ENCODE measurements at regions not wholly inside any gene's neighbourhood (a gene's known extent, or its start where the extent isn't known, plus 50 kb on each side); places are given as distances from the start of the nearest gene placed in this dataset.
A peak's percentile ranks its signal among the peaks of the same experiment; 100 is the strongest.
"Not testable (repeated sequence)": the region's sequence is repeated elsewhere in the genome, so short reads cannot be mapped to it uniquely, and the experiment has no call there.

- DNase-seq (ENCODE audit: low spot score), result peak; percentile 42
These were observed 534.1 kb downstream of the GRIN2A start for GRCh38 chr16:9647981-9648701.

DNA sequence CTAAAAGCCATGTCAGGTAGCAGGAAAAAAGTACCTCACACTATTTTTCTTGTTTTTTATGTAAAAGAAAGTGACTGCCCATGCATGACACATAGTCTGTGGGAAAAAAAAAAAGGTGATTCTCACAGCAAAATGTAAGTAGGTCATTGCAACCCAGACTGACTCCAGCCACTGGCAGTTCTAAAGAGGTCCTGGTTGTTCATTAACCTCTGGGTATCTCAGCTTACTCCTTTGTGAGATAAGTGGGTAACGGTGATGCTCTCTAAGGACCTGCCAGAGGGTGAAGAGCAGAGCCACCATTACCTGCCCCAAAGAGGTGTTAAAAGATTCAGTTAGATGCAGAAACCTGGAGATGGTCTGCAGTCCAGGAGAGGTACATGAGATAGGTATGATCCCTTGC, 531.9 kb downstream of the GRIN2A start:
- no peak for DNase-seq (ENCODE audit: low spot score)

DNA sequence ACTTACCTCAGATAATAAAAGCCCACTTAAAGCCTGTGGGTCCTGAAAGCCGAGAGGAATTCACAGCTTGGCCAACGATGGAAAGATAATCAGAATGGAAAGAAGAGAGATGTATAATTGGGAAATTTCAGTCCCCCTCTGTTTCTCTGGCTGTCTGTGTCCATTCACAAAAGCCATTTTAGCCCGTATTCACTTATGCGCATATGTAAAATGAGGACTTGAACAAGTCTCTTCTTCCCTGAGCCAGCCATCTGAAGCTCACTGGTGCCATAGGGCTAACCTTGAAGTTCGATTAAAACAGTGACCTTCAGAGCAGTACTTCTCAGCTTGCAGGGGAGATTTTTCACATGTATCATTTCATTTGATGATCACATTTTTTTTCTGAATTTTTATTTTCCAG, 527.2 kb downstream of the GRIN2A start:
- DNase-seq (ENCODE audit: low spot score), result no peak

DNA sequence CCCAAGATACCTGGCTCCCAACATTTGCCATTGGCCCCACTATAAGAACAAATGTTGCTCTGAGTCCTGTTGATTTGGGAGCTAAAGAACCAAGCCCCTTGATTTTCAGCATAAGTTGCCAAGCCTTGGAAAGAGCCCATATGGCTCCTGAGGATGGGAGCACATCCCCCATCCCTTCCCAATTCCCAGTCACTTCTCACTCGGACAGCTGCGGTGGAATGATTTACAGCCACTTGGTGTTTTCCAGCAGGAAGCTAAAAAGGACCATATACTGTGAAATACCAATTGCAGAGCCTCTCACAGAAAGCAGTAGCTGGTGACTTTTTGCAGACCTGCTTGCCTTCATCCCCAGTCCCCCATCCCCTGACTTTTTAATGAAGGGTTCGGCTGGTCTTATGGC, 524.6 kb downstream of the GRIN2A start:
- no peak for DNase-seq (ENCODE audit: low spot score)

DNA sequence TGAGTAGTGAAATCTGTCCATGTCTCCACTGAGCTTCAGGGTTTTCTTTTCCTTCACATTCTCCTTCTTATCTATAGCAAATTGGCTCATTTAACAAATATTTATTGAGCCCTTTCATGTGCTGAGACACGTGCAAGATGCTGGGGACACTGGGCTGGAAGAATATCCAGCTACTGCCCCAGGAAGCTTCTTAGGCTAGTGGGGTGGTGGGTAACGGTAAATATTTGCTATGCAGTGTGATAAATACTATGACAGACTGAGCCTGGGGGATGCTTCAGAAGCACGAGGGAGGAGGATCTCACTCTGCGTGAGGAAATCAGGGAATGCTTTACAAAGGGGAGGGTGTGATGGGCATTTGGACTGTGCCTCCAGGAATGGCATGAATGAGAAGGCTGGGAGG, 524.1 kb downstream of the GRIN2A start:
- DNase-seq (ENCODE audit: low spot score), result no peak

- no peak for DNase-seq (ENCODE audit: low spot score)
These were observed 523.6 kb downstream of the GRIN2A start for GRCh38 chr16:9658586-9658985.

DNA sequence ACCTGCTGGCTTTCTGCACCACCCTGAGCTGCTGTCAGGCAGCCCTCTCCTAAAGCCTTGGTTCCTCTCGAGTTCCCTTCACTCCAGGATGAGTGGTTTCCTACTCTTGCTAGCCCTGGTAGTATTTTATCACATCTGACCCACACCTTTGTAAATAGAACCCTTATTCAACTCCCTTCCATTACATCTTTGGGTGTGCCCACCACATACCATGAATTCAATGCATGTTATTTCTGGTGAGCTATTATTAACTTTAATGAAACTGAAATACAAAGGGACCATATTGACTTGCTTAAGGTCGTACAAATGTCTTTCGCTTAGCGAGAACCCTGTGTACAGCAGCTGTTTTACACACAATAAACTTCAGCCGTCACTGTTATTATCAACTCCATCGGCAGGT, 521.3 kb downstream of the GRIN2A start:
- no peak for DNase-seq (ENCODE audit: low spot score)

- DNase-seq (ENCODE audit: low spot score), result no peak
These were observed 520.8 kb downstream of the GRIN2A start for GRCh38 chr16:9661336-9662017.

DNA sequence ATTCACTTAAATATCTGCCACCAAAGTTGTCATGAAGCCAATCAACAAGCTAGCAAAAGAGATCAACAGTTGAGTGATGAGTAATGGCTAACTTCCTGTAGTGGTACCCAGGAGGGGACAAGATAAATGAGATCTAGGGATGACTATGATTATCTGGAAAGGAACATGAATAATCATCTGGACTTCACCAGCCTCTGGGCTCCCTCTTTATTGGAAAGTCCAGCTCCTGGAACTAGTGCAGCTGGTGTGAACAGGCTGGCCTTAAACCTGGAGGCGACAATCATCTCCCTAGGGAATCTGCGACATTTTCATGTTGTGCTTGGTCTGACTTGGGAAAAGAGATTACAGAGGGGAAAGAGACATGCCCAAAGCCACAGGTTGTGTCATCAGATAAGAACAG, 518.6 kb downstream of the GRIN2A start:
- DNase-seq (ENCODE audit: low spot score), result no peak

DNA sequence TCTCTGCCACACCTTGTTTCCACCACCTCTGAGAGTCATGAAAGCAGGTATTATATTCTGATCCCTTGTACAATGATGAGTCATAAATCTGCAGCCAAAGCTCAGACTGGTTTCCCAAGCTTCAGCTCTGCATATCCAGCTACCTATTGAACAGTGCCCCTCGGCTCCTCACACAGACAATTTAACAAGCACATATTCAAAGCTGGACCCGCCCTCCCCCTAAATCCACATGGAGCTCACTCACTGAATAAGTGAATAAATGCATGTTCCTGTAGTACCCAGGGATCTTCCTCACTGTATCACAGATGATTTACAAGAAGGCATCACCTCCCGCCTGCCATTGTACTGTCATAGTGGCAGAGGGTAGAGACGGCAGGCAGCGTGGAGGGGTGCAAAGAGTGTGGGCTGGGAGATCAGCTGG, 516.4 kb downstream of the GRIN2A start:
- no peak for DNase-seq (ENCODE audit: low spot score)

GRCh38 chr16:9666834-9667480, 515.3 kb downstream of the GRIN2A start:
- DNase-seq (ENCODE audit: low spot score), result no peak

DNA sequence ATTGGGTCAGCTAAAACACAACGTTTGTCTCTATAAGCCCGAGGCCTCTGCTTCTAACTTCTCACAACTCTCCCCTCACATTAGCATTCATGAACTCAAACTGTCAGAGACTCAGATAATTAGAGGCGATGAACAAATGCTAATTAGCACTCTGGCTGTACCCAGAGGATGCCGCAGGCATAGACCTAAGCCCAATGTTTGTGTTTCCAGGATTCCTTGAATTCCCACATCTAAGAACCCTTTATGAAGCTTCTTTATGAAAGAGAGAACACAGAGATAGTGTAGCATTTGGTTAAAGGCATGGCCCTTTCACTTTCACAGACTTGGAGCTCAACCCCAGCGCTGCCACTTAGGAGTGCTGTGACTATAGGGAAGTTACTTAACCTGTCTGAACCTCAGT, 512.2 kb downstream of the GRIN2A start:
- DNase-seq (ENCODE audit: low spot score), result no peak

- DNase-seq (ENCODE audit: low spot score), result not testable (repeated sequence)
These were observed 511.6 kb downstream of the GRIN2A start for GRCh38 chr16:9670616-9671015.

- DNase-seq (ENCODE audit: low spot score), result not testable (repeated sequence)
These were observed 505.5 kb downstream of the GRIN2A start for GRCh38 chr16:9676560-9677300.

DNA sequence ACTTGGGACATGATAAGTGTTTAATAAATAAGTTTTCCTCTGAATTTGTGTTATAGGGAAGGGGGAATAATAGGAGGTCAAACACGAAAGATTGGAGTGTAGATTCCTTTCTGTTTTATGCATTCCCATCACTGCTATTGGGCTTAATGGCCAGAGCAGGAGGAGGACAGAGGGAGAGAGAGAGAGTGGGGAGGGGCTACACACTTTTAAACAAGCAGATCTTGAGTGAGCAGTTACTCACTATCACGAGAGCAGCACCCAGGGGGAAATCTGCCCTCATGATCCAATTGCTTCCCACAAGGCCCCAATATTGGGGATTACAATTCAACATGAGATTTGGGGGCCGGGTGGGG, 505.0 kb downstream of the GRIN2A start:
- no peak for DNase-seq (ENCODE audit: low spot score)

DNA sequence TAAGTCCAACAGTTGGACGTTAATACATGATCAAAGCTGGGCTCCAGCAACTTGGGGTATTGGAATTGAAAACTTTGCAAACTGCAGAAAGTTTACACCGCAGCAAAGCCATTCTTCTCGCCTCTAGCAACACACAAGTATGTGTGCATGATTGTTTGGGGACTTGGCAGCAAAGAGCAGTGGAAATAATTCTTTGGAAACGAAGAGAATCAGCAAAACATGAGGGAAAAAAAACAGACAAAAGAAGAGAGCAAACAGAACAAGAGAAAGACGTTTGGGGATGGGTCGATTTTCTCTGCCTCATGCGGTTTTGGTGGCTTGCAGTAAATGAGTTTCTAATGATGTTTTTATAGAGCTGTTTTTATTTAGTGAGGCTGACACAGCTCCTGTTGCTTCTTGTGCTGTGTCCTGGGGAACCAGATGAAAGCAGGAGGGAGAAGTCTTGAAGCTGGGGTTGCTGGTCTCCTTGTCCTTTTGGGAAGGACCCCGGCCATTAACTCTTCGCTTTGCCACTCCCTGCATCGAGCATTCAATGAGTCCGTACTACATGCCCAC, 502.9 kb downstream of the GRIN2A start:
- no peak for DNase-seq (ENCODE audit: low spot score)

DNA sequence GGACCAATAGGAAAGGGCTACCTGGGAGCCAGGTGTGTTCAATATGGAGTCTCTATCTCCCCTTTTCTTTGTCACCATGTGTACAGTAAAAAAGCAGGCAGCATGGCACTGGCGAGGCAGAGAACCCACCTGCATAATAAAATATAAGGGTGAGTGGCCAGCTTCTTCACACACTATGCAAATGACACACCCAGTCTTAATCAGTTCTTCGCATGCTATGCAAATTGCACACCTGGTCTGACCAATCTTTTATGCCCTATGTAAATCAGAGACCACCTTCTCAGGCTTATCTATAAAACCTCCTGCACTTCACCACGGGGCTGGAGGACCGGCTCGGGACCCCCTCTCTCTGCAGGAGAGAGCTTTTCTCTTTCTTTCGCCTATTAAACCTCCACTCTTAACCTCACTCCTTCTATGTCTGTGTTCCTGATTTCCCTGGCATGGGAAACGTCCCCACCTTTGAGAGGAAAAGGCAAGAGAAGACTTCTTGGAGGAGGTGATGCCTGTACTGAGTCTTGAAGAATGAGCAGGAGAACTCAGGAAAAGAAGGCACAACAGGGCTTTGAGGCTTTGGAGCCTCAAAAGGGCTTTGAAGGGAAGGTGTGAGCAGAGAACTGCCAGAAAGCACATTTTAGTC, 502.1 kb downstream of the GRIN2A start:
- no peak for DNase-seq (ENCODE audit: low spot score)

DNA sequence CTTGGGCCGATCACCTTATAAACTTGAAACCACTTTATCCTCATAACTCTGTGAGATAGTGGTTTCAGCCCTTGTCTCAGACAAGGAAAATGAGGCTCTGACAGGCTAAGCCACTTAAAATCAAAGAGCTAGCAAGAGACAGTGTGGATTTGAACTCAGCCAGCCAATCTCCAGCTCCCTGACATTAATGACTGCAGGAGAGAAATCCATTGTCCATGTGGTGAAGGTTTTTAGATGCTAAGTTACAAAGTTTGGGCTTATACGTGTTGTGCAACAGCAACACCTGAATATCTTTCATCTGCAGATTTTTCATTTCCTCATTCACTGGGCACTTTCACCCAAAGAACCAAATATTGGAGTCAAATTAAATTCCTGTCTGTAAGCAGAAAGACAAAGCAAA, 501.3 kb downstream of the GRIN2A start:
- no peak for DNase-seq (ENCODE audit: low spot score)

- DNase-seq (ENCODE audit: low spot score), result no peak
These were observed 500.7 kb downstream of the GRIN2A start for GRCh38 chr16:9681508-9681907.

- no peak for DNase-seq (ENCODE audit: low spot score)
These were observed 499.9 kb downstream of the GRIN2A start for GRCh38 chr16:9682320-9682719.

DNA sequence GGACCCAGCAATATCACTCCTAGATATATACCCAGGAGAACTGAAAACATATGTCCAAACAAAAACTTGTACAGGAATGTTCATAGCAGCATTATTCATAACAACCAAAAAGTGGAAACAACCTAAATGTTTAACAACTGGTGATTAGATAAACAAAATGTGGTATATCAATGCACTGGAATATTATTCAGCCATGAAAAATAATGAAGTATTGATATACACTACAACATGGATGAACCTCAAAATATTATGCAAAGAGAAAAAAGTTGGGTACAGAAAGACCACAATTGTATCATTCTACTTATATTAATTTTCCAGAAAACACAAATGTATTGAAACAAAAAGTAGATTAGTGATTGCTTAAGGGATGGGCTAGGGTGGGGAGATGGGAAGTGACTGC, 498.6 kb downstream of the GRIN2A start:
- no peak for DNase-seq (ENCODE audit: low spot score)

GRCh38 chr16:9687737-9688319, 494.4 kb downstream of the GRIN2A start:
- no peak for DNase-seq (ENCODE audit: low spot score)
